Smooth muscle cell (in vitro differentiated cells): ENCODE measurements at regions not wholly inside any gene's neighbourhood (a gene's known extent, or its start where the extent isn't known, plus 50 kb on each side); places are given as distances from the start of the nearest gene placed in this dataset.
"Not testable (repeated sequence)": the region's sequence is repeated elsewhere in the genome, so short reads cannot be mapped to it uniquely, and the experiment has no call there.

Experiments
- DNase-seq: peaks from one replicate; lab custom pipeline; 2025; ENCODE audit not compliant: unreplicated experiment; lab: John Stamatoyannopoulos, UW
- H2AFZ ChIP-seq: fragments of 200-600 bp; sonication (generic); 2 replicates; pipeline ENCODE4 v1.6.0; 2016; ENCODE audit warnings: antibody characterized with exemption, low read depth, mild to moderate bottlenecking
- H3F3A ChIP-seq: fragments of 200-600 bp; sonication (generic); 2 replicates; pipeline ENCODE4 v1.6.0; 2017; ENCODE audit warnings: antibody characterized with exemption, low read depth
- H3K27ac ChIP-seq: fragments of 200-600 bp; sonication (generic); 2 replicates; pipeline ENCODE4 v1.5.1; 2016; ENCODE audit warnings: low read depth, mild to moderate bottlenecking
- H3K27me3 ChIP-seq: fragments of 200-600 bp; sonication (generic); 2 replicates; pipeline ENCODE4 v1.6.1; 2016; ENCODE audit warnings: low read depth, mild to moderate bottlenecking
- H3K36me3 ChIP-seq: fragments of 200-600 bp; sonication (generic); 2 replicates; pipeline ENCODE4 v1.5.1; 2016; ENCODE audit warnings: low read depth
- H3K4me1 ChIP-seq: fragments of 200-600 bp; sonication (generic); 2 replicates; pipeline ENCODE4 v1.5.1; 2016; ENCODE audit warnings: low read depth
- H3K4me2 ChIP-seq: fragments of 200-600 bp; sonication (generic); 2 replicates; pipeline ENCODE4 v1.6.0; 2016; ENCODE audit warnings: mild to moderate bottlenecking
- H3K4me3 ChIP-seq: fragments of 200-600 bp; sonication (generic); 2 replicates; pipeline ENCODE4 v1.5.1; 2016; ENCODE audit warnings: mild to moderate bottlenecking
- H3K79me2 ChIP-seq: fragments of 200-600 bp; sonication (generic); 2 replicates; pipeline ENCODE4 v1.6.0; 2016; ENCODE audit warnings: low read depth, mild to moderate bottlenecking
- H3K9ac ChIP-seq: fragments of 200-600 bp; sonication (generic); 2 replicates; pipeline ENCODE4 v1.6.0; 2016; ENCODE audit warnings: low read depth
- H3K9me3 ChIP-seq: fragments of 200-600 bp; sonication (generic); replicated peaks from 2 replicates; pipeline ENCODE4 v1.5.1; 2016; ENCODE audit warnings: low read depth
- H4K20me1 ChIP-seq: fragments of 200-600 bp; sonication (generic); 2 replicates; pipeline ENCODE4 v1.6.0; 2016; ENCODE audit warnings: low read depth
- CTCF ChIP-seq: fragments of 200-600 bp; sonication (generic); IDR thresholded peaks from 2 replicates; pipeline ENCODE4 v1.5.1; 2017; ENCODE audit warnings: borderline replicate concordance, mild to moderate bottlenecking, antibody characterized with exemption; ENCODE audit not compliant: insufficient read depth, poor library complexity, severe bottlenecking
- WGBS: methylation state at CpG from one replicate; pipeline ENCODE4 v1.1.7; 2016; ENCODE audit warnings: low lambda C conversion rate; 5-methylcytosine and 5-hydroxymethylcytosine counted together

- Histone ChIP-seq H3K27ac (peak overlapping the region; percentile 37), H3K4me1 (no peaks in the 10 kb centered on the region), H2AFZ (no peak overlapping the region), H4K20me1 (no peaks in the 10 kb centered on the region), H3K27me3 (no peaks in the 10 kb centered on the region), H3K9me3 (no peaks in the 10 kb centered on the region), H3K4me2 (no peak overlapping the region), H3F3A (no peaks in the 10 kb centered on the region), H3K4me3 (no peak overlapping the region), H3K79me2 (no peaks in the 10 kb centered on the region), H3K36me3 (no peaks in the 10 kb centered on the region), H3K9ac (no peak overlapping the region)
- 77% methylated on average over 28 of the region's 28 CpGs for WGBS
- DNase-seq: no peak
- no peak for TF ChIP-seq CTCF
These were observed 169.4 kb downstream of the TBC1D2B start for GRCh38 chr15:77907824-77908751.

DNA sequence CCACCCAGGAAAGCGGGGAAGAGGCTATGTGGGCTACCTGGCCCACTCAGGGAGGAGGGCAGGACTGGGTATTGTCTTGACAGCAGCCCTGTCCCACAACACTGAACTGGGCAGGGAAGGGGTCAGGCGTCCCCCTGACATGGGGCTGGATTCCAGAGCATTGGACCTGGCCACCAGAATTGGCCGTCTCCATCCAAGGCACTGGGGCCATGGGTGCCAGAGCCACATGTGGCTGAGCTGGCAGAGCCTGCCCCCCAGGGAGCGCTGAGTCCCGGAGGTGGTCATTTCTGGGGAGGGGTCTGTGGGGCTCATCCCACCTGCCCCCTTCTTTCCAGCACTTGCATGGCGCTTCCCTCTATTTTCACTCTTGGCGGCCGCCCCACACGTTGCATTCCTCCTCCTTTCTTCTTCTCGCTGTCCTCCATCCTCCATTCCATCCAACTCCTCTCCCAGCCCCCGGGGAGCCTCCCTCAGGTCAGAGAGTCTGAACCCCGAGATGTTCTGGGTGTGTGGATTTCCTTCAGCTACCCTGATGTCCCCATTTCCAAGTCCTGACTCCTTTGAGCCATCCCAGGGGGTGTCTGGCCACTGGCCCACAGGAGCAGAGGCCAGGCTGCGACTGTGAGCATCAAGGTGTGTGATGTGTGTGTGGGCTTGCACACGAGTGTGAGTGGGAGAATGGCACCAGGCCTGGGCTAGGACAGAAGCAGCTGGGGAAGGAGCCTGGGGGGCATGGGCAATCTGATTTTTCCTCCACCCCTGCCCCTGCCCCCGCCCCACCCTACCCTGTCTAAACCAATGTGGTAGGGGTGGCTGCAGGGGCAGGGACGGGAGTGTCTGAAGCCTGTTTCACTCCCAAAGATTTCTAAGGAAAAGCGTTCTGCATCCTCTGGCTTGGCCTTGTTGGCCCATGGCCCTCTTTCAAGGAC lies 171.2 kb downstream of the TBC1D2B start:
- DNase-seq: not testable (repeated sequence)

GRCh38 chr15:77905301-77905920 lies 172.1 kb downstream of the TBC1D2B start:
- Histone ChIP-seq H3K4me1 (no peaks in the 10 kb centered on the region), H3K4me3 (no peak overlapping the region), H3K27ac (no peak overlapping the region), H4K20me1 (no peaks in the 10 kb centered on the region), H3F3A (no peaks in the 10 kb centered on the region), H3K9ac (no peak overlapping the region), H3K27me3 (no peaks in the 10 kb centered on the region), H3K9me3 (no peaks in the 10 kb centered on the region), H3K4me2 (no peak overlapping the region), H3K79me2 (no peaks in the 10 kb centered on the region), H3K36me3 (no peaks in the 10 kb centered on the region), H2AFZ (no peak overlapping the region)
- no peak for TF ChIP-seq CTCF
- no peak for DNase-seq
- WGBS: 94% methylated on average over 12 of the region's 13 CpGs

More for the DNA sequence above, 171.2 kb downstream of the TBC1D2B start:
- H3K4me1 ChIP-seq, H3K27me3 ChIP-seq, H3F3A ChIP-seq, H3K9ac ChIP-seq, H3K4me2 ChIP-seq, H2AFZ ChIP-seq, H3K79me2 ChIP-seq, H4K20me1 ChIP-seq, H3K4me3 ChIP-seq, H3K36me3 ChIP-seq, H3K27ac ChIP-seq, H3K9me3 ChIP-seq: not testable (repeated sequence)
- WGBS: 86% methylated on average over 15 of the region's 17 CpGs

GRCh38 chr15:77904901-77905300 lies 172.6 kb downstream of the TBC1D2B start:
- no peaks in the 10 kb centered on the region for H3K27me3 ChIP-seq
- no peak for TF ChIP-seq CTCF
- H3K36me3 ChIP-seq: no peaks in the 10 kb centered on the region
- H3K9me3 ChIP-seq: no peaks in the 10 kb centered on the region
- no peak overlapping the region for H3K9ac ChIP-seq
- no peak overlapping the region for H3K4me3 ChIP-seq
- H4K20me1 ChIP-seq: no peaks in the 10 kb centered on the region
- no peaks in the 10 kb centered on the region for H3K79me2 ChIP-seq
- H2AFZ ChIP-seq: no peak overlapping the region
- no peaks in the 10 kb centered on the region for H3K4me1 ChIP-seq
- H3K27ac ChIP-seq: no peak overlapping the region
- no peak overlapping the region for H3K4me2 ChIP-seq
- DNase-seq: no peak
- 77% methylated on average over 5 of the region's 5 CpGs for WGBS
- H3F3A ChIP-seq: no peaks in the 10 kb centered on the region
